Adrenal gland (tissue), 5 donors: ENCODE measurements at regions not wholly inside any gene's neighbourhood (a gene's known extent, or its start where the extent isn't known, plus 50 kb on each side); places are given as distances from the start of the nearest gene placed in this dataset.

Experiments used
- CTCF ChIP-seq, 6 experiments: fragments of 450-650 bp in 4 of 6; fragments of 200-600 bp in 2 of 6; sonication (generic) in 1 of 6; IDR thresholded peaks; 1 replicate in 5 of 6; 2 replicates in 1 of 6; pipeline versions ENCODE4 v1.5.1 to v1.8.0; 2016 to 2021; ENCODE audit warnings: antibody characterized with exemption in 6 of 6, mild to moderate bottlenecking in 2 of 6, moderate library complexity in 1 of 6
- POLR2A ChIP-seq, 2 donors: fragments of 450-650 bp; IDR thresholded peaks; one replicate each; pipeline ENCODE4 v1.6.1; 2017; ENCODE audit warnings: antibody characterized with exemption in 2 of 2, mild to moderate bottlenecking in 2 of 2, moderate library complexity in 1 of 2
- donor health status: DM: no; HTN: no; CAD: no.

- TF ChIP-seq POLR2A (IDR thresholded peaks at IDR 0.05) (no peak), CTCF (IDR thresholded peaks at IDR 0.05) (no peak)
Observed at GRCh38 chr15:31271711-31272557, 54.7 kb upstream of the KLF13 start.
